Astrocyte of the spinal cord (primary cell): ENCODE measurements at regions not wholly inside any gene's neighbourhood (a gene's known extent, or its start where the extent isn't known, plus 50 kb on each side); places are given as distances from the start of the nearest gene placed in this dataset.
"Not testable (repeated sequence)": the region's sequence is repeated elsewhere in the genome, so short reads cannot be mapped to it uniquely, and the experiment has no call there.

ENCODE experiments used
- DNase-seq: peaks from one replicate; pipeline ENCODE4 v3.0.0; 2011; ENCODE audit warnings: low read depth, low spot score
- H3K4me3 ChIP-seq: 2 replicates; pipeline ENCODE4 v1.5.1; 2011; ENCODE audit warnings: low read depth, mild to moderate bottlenecking, low read length, moderate library complexity
- in situ Hi-C: cut with HindIII; loops from 2 replicates; pipeline ENCODE4 v1.10.0; 2017; ENCODE audit warnings: low sequenced_read_pairs
- TF ChIP-seq, protein P1 (sequence below): IDR thresholded peaks from 2 replicates; pipeline ENCODE4 v1.5.1; 2012; ENCODE audit warnings: low read depth, mild to moderate bottlenecking, low read length, inconsistent platforms

DNA sequence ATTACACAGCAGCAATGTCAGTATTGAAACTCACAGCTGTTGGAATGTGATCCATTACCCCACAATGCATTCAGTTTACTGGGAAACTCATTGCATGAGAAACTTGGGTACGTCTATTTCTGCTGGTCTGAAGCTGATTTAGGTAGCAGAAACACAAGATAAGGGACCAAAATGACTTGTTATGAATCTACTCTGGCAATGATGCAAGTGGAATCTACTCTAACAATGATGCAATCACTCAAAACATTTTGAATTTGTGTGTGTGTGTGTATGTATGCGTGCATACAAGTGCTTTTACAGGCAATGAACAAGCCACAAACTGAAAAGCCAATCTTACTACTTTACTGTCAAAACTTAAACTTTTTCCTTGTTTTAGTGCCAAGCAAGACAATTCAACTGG, 406.7 kb downstream of the ADCYAP1 start:
- H3K4me3 ChIP-seq, result no peak overlapping the region
- DNase-seq, result no peak
- in situ Hi-C loops, result no loop called here
- TF ChIP-seq, protein P1, sequence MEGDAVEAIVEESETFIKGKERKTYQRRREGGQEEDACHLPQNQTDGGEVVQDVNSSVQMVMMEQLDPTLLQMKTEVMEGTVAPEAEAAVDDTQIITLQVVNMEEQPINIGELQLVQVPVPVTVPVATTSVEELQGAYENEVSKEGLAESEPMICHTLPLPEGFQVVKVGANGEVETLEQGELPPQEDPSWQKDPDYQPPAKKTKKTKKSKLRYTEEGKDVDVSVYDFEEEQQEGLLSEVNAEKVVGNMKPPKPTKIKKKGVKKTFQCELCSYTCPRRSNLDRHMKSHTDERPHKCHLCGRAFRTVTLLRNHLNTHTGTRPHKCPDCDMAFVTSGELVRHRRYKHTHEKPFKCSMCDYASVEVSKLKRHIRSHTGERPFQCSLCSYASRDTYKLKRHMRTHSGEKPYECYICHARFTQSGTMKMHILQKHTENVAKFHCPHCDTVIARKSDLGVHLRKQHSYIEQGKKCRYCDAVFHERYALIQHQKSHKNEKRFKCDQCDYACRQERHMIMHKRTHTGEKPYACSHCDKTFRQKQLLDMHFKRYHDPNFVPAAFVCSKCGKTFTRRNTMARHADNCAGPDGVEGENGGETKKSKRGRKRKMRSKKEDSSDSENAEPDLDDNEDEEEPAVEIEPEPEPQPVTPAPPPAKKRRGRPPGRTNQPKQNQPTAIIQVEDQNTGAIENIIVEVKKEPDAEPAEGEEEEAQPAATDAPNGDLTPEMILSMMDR, result no peak

DNA sequence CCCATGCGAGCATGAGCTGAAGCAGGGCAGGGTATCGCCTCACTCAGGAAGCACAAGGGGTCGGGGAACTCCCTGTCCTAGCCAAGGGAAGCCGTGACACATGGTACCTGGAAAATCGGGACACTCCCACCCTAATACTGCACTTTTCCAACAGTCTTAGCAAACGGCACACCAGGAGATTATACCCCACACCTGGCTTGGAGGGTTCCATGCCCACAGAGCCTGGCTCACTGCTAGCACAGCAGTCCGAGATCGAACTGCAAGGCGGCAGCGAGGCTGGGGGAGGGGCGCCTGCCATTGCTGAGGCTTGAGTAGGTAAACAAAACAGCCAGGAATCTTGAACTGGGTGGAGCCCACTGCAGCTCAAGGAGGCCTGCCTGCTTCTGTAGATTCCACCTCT, 430.7 kb downstream of the ADCYAP1 start:
- DNase-seq, in situ Hi-C loops, H3K4me3 ChIP-seq: not testable (repeated sequence)

DNA sequence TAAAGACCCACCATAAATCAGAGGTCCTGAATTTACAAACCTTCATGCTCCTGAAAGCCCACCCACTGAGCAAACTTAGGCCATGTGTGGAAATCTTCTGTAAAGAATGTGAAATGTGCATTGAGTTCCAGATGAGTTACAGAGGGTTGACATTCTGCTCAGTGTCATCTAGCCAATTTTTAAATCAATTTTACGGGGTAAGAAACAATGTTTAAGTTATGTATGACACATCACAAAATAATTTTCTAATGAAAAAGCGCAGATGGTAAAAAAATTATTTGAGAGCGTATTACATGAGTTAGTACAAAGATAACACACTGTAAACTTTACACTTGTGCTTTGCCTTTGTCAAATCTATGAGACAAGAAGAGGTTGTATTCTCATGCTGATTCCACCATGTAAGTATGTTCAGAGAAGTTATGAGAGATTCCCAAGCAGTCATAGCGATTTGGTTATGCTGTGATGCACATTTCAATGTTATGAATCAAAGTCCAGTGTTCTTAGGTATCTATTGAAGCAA, 446.3 kb downstream of the ADCYAP1 start:
- H3K4me3 ChIP-seq, result no peak overlapping the region
- in situ Hi-C loops, result no loop called here
- DNase-seq, result no peak
- TF ChIP-seq, protein P1, result no peak

DNA sequence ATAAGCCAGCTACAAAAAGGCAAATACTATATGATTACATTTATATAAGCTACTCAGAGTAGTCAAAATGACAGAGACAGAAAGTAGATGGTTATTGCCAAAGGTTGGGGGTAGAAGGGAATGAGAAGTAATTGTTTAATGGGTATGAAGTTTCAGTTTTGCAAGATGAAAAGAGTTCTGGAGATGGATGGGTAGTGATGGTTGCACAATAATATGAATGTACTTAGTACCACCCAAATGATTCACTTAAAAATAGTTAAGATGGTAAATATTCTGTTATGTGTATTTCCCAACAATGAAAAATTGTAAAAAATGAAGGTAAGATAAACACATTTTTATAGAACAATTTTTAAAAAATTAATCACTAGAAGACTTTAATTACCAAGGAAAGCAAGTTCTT, 448.4 kb downstream of the ADCYAP1 start:
- TF ChIP-seq, protein P1, result no peak
- no peak for DNase-seq
- in situ Hi-C loops, result no loop called here
- no peak overlapping the region for H3K4me3 ChIP-seq

DNA sequence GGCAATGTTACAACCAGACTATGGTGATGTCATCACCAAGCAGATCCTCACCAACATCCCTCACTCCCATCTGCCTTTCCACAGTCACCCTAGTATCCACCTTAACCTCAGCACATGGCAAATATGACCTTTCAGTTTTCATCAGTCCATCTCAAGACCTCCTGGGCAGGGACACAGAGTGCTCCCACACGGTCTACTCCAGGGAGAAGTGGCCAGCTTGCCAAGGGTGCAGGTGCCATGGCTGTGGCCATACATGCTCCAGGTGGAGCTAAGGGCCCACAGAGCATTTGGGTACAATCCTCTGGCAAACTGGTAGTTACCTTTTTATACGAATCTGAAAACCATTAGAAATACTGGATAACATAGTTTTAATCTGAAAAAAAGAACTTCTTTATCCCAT, 453.1 kb downstream of the ADCYAP1 start:
- TF ChIP-seq, protein P1, result no peak
- no peak overlapping the region for H3K4me3 ChIP-seq
- in situ Hi-C loops, result no loop called here
- DNase-seq, result no peak

DNA sequence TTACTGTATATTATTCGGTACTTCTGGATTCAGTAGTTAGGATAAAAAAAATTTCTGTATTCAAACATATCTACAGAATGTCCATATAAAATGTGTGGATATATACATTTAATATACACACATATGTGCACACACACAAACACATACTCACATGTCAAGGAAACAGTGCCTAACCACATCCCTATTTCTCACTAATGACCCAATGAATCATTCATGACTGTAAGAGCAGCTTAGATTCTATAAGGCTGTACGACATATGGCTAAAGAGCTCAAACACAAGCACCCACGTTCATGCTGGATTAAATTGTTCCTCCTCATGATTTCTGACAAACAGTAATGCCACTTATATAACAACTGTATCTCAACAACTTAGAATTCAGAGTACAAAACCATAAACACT, 457.3 kb downstream of the ADCYAP1 start:
- TF ChIP-seq, protein P1, result no peak
- DNase-seq, result no peak
- no peak overlapping the region for H3K4me3 ChIP-seq
- in situ Hi-C loops, result no loop called here

DNA sequence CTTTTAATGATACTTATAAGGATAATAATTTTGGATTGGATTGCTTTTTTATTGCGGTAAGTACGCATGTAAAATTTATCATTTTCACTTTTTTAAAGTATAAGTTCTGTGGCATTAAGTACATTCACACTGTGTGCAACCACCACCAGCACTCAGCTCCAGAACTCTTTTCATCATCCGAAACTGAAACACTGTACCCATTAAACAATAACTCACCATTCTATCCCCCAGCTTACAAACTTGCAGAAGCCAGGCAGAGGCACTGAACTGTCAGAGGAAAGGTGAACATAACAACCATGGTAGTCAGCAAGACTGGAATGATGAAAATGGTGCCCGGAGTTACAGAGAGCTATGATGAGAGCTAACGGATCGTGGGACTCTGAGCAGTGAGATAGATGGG, 465.9 kb downstream of the ADCYAP1 start:
- no peak for DNase-seq
- in situ Hi-C loops, result no loop called here
- TF ChIP-seq, protein P1, result no peak

More for the DNA sequence above, 465.9 kb downstream of the ADCYAP1 start:
- no peak overlapping the region for H3K4me3 ChIP-seq
